GM06990 (cell line): ENCODE measurements at regions not wholly inside any gene's neighbourhood (a gene's known extent, or its start where the extent isn't known, plus 50 kb on each side); places are given as distances from the start of the nearest gene placed in this dataset.

ENCODE experiments used
- DNase-seq: peaks from one replicate; pipeline ENCODE4 v3.0.0-alpha.2; 2011; ENCODE audit not compliant: insufficient read length; ENCODE audit errors: extremely low read depth
- H3K27me3 ChIP-seq: replicated peaks from 2 replicates; pipeline ENCODE4 v1.6.0; 2011; ENCODE audit warnings: low read length; ENCODE audit not compliant: control insufficient read depth, insufficient read depth
- H3K36me3 ChIP-seq: 2 replicates; pipeline ENCODE4 v1.5.1; 2011; ENCODE audit warnings: low read length; ENCODE audit not compliant: control insufficient read depth, insufficient read depth
- H3K4me3 ChIP-seq: replicated peaks from 2 replicates; pipeline ENCODE4 v1.5.1; 2011; ENCODE audit warnings: low read depth, mild to moderate bottlenecking, control low read depth, low read length
- CTCF ChIP-seq: IDR thresholded peaks from 2 replicates; pipeline ENCODE4 v1.5.1; 2011; ENCODE audit warnings: low read length, control low read depth, mild to moderate bottlenecking, inconsistent platforms; ENCODE audit not compliant: insufficient read depth, poor library complexity, severe bottlenecking

GRCh38 chr11:98965358-98965757 lies 55.4 kb upstream of the CNTN5 start:
- DNase-seq = no peak
- Histone ChIP-seq H3K4me3 (no peak overlapping the region), H3K36me3 (no peaks in the 10 kb centered on the region), H3K27me3 (no peaks in the 10 kb centered on the region)
- no peak for TF ChIP-seq CTCF

GRCh38 chr11:98965775-98966174 lies 55.0 kb upstream of the CNTN5 start:
- DNase-seq = no peak
- Histone ChIP-seq H3K27me3 (no peaks in the 10 kb centered on the region), H3K4me3 (no peak overlapping the region), H3K36me3 (no peaks in the 10 kb centered on the region)
- TF ChIP-seq CTCF = no peak

- TF ChIP-seq CTCF = no peak
- no peak for DNase-seq
- H3K4me3 ChIP-seq = no peak overlapping the region
- no peaks in the 10 kb centered on the region for H3K27me3 ChIP-seq
- H3K36me3 ChIP-seq = no peaks in the 10 kb centered on the region
Observed at GRCh38 chr11:98967005-98967404, 53.7 kb upstream of the CNTN5 start.
